A673 (cell line): ENCODE measurements at regions not wholly inside any gene's neighbourhood (a gene's known extent, or its start where the extent isn't known, plus 50 kb on each side); places are given as distances from the start of the nearest gene placed in this dataset.

Source experiments
- CTCF ChIP-seq: fragments of 300-800, 200-600 bp; sonication (generic); conservative IDR thresholded peaks from 2 replicates; pipeline ENCODE4 v1.5.1; 2017; ENCODE audit warnings: low read depth, mild to moderate bottlenecking, antibody characterized with exemption, low read length, moderate library complexity, mixed read lengths
- EZH2 ChIP-seq: fragments of 200-600 bp; sonication (generic); IDR thresholded peaks from 2 replicates; pipeline ENCODE4 v1.6.1; 2017; ENCODE audit warnings: borderline replicate concordance, low read depth, mild to moderate bottlenecking, mixed read lengths, antibody characterized with exemption, low read length; ENCODE audit not compliant: poor library complexity, severe bottlenecking

GRCh38 chr2:235366807-235367206 is 127.0 kb upstream of the AGAP1 start:
- TF ChIP-seq CTCF (no peak), EZH2 (no peak)
